IPS DF 19.7 (cell line): ENCODE measurements at regions not wholly inside any gene's neighbourhood (a gene's known extent, or its start where the extent isn't known, plus 50 kb on each side); places are given as distances from the start of the nearest gene placed in this dataset.

Experiments
- DNase-seq: peaks from one replicate; pipeline ENCODE4 v3.0.0-alpha.2; 2013; ENCODE audit warnings: low read depth, low spot score

- DNase-seq, result no peak
These were observed 410.9 kb downstream of the TCERG1L start for GRCh38 chr10:130900441-130901160.

DNA sequence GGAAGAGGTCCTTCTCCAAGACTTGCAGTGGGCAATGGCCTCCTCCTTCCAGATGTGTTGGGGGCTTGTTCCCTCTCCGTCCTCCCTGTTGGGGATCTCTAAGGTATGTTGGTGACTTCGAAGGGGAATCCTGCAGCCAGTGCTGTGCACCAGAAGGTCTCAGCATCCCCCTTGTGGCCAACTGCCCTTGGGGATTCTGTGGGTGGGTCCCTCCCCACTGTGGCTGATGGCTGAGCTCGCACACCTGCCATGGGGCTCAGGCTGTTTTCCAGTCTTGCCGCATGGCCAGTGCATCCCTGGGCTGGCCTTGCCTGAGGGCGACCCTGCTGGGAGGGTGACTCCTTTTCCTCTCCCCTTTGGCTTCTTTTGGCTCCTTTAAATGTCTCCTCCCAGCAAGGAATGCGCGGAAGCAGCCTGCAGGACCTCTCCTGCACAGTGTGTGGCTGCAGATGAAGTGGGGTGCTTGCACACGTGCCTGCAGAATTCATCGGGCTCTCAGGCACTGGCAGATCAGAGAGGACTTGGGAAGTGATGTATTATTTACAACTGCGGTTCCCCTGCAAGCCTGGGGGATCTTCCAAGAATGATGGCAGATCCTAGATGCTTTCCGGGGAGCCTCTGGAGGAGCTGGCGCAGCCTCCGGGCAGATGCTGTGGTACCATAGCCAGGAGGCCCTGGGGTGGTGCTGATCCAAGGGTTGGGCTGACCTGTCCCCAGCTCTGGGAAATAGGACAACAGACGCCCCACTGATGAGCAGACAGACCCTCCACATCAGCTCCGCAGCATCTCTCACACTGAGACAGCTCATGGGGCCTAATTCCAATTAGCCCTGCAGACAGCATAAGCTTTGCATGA, 410.0 kb downstream of the TCERG1L start:
- no peak for DNase-seq

DNA sequence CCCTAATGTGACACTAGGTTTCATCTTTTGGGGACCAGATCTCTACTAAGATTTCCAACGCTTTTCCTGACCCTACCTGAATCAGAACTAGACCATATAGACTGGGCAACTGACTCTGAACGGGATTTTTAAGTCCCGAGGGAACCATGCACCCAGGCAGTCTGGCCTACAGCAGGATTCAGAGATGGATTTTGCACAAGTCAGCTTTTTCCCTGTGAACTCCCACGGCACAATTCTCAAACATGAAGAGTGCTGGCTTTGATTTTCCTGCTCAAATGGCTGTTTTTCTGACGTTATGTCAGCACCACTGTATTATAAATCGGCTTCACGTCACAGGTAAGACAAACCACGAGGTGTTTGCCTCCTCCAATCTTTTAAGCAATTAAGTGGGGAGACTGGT, 409.1 kb downstream of the TCERG1L start:
- no peak for DNase-seq

DNA sequence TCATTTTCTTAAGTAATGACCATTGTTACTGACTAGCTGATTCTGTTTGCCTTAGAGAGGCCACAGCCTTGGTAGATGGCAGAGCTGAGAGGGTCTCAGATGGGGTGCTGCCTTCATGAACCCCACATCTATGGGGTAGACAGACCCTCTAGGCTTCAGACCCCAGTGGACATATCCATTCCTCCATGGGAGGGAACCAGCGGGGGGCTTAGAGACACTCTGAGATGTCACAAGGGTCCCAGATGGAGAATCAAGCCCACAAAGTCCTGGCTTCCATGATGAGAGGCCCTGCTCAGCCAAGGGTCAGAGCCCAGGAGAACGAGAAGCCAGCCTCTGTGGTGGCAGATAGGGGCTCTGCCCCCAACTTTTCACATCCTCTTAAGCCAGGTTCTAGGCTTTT, 408.6 kb downstream of the TCERG1L start:
- DNase-seq, result no peak

DNA sequence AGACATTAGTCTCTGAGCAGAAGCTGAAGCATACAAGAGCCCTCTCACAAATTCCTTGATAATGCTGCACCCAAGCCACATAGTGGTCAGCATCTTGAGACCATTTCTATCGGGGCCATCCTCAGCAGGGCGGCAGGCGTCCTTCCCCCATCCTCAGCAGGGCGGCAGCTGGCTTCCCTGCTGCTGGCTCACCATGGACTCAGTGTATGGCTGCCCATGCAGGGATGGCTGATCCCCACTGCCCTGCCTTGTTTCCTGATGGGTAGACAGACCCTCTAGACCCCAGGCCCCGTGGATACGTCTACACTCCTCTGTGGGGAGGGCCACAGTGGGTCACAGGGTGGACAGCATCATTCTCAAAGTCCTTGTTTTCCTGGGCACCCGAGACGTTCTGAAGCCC, 406.8 kb downstream of the TCERG1L start:
- DNase-seq, result no peak

GRCh38 chr10:130905386-130905785, 406.1 kb downstream of the TCERG1L start:
- DNase-seq, result no peak

DNA sequence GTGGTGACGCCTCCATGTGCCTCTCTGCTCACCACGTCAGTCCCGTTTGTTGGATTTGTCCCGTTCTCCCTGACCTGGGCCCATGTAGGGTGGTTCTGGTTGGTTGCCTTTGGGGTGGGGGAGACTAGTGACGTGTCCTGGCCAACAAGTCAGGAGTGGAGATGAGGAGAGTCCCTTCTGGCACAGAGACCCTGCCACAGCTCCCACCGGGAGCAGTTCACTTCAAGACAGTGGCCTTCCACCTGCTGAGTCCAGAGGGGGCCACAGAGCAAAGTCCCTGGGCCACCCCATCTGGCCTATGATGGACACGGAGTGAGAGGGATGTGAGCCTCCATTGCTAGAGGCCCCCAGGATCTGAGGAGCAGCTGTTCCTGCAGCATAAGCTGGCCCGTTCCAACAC, 405.6 kb downstream of the TCERG1L start:
- no peak for DNase-seq

DNA sequence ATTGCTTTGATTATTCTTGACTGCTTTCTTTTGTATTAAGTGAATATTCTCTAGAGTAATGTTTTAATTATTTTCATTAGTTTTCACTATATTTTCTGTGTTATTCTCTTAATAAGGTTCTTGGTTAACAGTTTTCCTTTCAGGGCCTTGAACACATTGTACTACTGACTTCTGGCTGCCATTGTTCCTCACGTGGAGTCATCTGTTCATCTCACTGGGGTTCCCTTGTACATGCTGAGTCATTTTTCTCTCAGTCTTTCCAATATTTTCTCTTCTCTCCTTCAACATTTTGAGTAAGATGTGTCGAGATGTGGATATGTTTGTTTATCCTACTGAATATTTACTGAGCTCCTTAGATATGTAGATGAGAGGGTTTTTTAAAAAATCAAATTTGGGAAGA, 400.7 kb downstream of the TCERG1L start:
- DNase-seq, result no peak

GRCh38 chr10:130913844-130914243, 397.7 kb downstream of the TCERG1L start:
- no peak for DNase-seq

GRCh38 chr10:130914367-130914766, 397.2 kb downstream of the TCERG1L start:
- DNase-seq, result no peak

DNA sequence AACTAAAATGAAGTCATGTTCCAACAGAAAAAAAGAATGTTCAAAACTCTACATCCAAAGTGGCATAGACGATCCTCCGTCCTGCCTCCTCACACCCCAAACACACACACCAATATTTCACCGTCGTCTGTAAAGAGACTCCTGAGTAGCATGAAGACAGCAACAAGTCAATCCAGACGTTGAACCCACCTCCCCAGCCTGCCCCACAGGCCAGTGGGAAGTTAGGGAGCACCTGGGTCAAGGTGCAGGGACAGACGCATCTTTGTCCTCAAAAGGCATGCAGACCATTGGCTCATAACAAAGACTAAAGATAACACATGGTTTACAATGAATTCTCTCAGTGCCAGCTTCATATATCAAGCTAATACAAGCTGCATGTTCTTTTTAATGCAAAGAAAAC, 396.5 kb downstream of the TCERG1L start:
- no peak for DNase-seq

GRCh38 chr10:130921461-130921860, 390.1 kb downstream of the TCERG1L start:
- DNase-seq, result no peak

- no peak for DNase-seq
These were observed 389.5 kb downstream of the TCERG1L start for GRCh38 chr10:130921911-130922440.

- DNase-seq, result no peak
These were observed 387.9 kb downstream of the TCERG1L start for GRCh38 chr10:130923596-130923995.

DNA sequence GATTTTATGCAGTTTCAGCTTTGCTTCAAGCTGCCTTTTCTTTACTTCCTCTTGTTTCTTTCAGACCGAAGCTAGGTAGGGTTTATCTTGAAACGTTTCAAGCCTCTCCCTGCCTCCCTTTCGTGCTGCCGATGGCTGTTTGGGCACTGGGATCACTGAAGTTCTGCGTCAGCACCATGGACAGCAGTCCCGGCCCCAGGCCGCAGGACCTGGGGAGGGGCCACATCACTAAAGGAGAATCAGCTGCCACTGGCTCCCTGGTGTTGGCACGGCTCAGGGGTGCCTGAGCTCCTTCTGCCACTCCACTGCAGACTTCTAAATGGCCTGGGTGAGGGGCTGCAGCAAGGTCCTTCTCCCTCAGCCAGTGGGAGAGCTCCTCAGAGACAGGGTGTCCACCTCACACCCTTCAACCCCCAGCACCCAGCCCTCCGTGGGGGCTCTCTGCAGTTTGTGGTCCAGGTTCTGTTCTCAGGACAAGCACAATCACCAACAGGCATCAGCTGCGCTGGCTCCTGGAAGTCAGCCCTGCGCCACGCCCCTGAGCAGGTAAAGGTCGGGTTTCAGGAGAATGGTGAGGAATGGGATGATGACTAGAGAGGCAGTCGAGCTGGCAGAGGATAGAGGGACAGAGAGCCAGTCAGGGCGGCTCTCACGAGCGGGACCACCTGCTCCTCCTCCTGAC, 387.2 kb downstream of the TCERG1L start:
- no peak for DNase-seq

- no peak for DNase-seq
These were observed 385.1 kb downstream of the TCERG1L start for GRCh38 chr10:130926442-130926841.

DNA sequence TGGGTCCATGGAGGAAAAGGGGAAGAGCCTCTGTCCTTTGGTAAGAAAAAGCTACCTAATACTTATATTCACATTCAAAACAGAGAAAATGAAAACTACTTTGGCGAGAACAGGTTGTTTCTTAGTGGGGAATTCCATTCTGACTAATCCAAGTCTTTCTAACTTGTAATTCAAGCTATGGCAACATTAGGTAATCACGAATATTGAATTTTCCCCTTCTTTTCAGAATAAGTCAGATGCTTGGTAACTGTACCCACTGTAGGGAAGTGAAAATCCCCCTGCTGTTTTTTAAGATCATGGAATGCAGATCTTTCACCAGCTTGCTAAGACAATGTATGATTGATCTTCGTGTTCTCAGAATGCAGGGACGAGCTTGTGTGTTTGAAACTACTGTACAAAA, 384.4 kb downstream of the TCERG1L start:
- DNase-seq, result no peak

- DNase-seq, result no peak
These were observed 383.2 kb downstream of the TCERG1L start for GRCh38 chr10:130928306-130928705.

DNA sequence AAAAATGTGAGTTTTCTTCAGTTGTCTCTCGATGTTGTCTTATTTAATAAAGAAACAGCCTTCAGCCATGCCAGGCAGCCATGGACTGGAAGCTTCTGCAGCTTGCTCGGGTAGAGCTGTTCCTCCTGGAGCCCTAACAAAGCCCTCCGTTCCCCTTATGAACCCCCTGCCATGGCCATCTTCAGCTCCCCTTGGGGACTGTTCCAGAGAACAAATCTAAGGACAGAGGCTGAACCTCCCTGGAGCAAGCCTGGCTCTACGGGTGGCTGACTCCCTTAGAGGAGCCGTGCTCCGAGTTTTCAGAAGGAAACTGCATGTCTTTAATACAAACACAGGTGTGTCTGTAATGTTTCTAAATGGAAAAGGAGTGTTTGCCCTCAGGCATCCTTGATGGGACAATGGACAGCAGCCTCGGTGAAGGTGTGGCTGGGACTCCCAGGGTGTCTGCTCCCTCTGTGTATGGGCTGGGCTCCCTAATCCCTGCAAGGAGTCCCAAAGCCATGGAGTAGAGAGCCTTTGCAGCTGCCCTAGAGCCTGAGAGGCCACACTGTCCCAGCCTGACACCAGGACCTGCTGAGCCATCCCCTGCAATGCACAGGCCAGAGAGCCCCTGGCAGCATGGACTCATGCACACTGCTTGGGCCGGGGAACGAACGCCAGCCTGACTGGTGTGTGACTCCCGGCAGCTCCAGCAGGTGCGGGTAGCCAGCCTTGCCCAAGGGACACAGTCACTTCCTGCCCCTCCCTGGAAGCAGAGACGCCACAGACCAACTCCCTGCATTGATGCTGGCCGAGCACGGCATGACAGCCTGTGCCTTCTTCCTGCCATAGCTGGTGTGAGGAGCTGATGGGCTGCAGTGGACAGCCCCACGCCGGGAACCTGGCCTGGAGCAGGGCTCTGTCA, 381.8 kb downstream of the TCERG1L start:
- DNase-seq, result no peak

DNA sequence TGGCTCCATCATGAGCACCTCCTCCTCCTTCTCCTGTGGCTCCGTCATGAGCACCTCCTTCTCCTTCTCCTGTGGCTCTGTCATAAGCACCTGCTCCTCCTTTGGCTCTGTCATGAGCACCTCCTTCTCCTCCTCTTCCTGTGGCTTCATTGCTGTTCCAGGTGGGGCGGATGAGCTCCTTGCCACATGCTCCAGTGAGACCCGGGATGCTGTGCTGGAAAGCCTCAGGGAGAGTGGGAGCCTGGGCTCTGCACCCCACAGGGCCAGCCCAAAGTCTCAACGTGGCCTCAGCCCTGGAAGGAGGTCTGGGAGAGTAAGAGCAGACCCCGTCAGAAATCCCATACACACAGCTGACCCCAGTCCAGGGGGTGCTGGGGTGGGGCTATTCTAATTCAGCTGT, 380.7 kb downstream of the TCERG1L start:
- DNase-seq, result no peak

- DNase-seq, result no peak
These were observed 380.3 kb downstream of the TCERG1L start for GRCh38 chr10:130931256-130931655.
